OCI-LY1 (cell line): ENCODE measurements at regions not wholly inside any gene's neighbourhood (a gene's known extent, or its start where the extent isn't known, plus 50 kb on each side); places are given as distances from the start of the nearest gene placed in this dataset.

ENCODE experiments used
- H2AFZ ChIP-seq: fragments of 200-600 bp; sonication (generic), shearing (Covaris generic); 2 replicates; pipeline ENCODE4 v1.6.0; 2014; ENCODE audit warnings: antibody characterized with exemption, mild to moderate bottlenecking, low read length
- H3F3A ChIP-seq: fragments of 200-600 bp; sonication (generic), shearing (Covaris generic); 2 replicates; pipeline ENCODE4 v1.6.0; 2014; ENCODE audit warnings: mild to moderate bottlenecking, antibody characterized with exemption, low read length, moderate library complexity; ENCODE audit not compliant: insufficient read depth
- H3K27ac ChIP-seq: fragments of 200-600 bp; sonication (generic); 2 replicates; pipeline ENCODE4 v1.5.1; 2014; ENCODE audit warnings: low read length, mixed run types, mild to moderate bottlenecking, low read depth; ENCODE audit not compliant: poor library complexity, severe bottlenecking
- H3K27me3 ChIP-seq: fragments of 200-600 bp; sonication (generic); 2 replicates; pipeline ENCODE4 v1.6.0; 2014; ENCODE audit warnings: antibody characterized with exemption, mild to moderate bottlenecking, low read length, moderate library complexity; ENCODE audit not compliant: insufficient read depth
- H3K36me3 ChIP-seq: fragments of 200-600 bp; sonication (generic); 2 replicates; pipeline ENCODE4 v1.6.1; 2014; ENCODE audit warnings: mild to moderate bottlenecking, antibody characterized with exemption, low read length, moderate library complexity, mixed read lengths; ENCODE audit not compliant: insufficient read depth
- H3K4me1 ChIP-seq: fragments of 200-600 bp; sonication (generic); 2 replicates; pipeline ENCODE4 v1.5.1; 2014; ENCODE audit warnings: mild to moderate bottlenecking, low read length, moderate library complexity; ENCODE audit not compliant: insufficient read depth, severe bottlenecking
- H3K4me2 ChIP-seq: fragments of 200-600 bp; sonication (generic), shearing (Covaris generic); 2 replicates; pipeline ENCODE4 v1.6.1; 2014; ENCODE audit warnings: low read length
- H3K4me3 ChIP-seq: fragments of 200-600 bp; sonication (generic); 2 replicates; pipeline ENCODE4 v1.5.1; 2014; ENCODE audit warnings: low read length, low read depth, mild to moderate bottlenecking, mixed read lengths; ENCODE audit not compliant: poor library complexity, severe bottlenecking
- H3K79me2 ChIP-seq: fragments of 200-600 bp; shearing (Covaris generic); 2 replicates; pipeline ENCODE4 v1.6.1; 2016; ENCODE audit warnings: mixed run types, low read length, mixed read lengths; ENCODE audit not compliant: insufficient read depth
- H3K9ac ChIP-seq: fragments of 200-600 bp; sonication (generic), shearing (Covaris generic); 2 replicates; pipeline ENCODE4 v1.6.1; 2014; ENCODE audit warnings: mild to moderate bottlenecking, low read length, mixed read lengths
- H3K9me2 ChIP-seq: fragments of 200-600 bp; sonication (generic), shearing (Covaris generic); 2 replicates; pipeline ENCODE4 v1.6.1; 2014; ENCODE audit warnings: low read depth, mild to moderate bottlenecking, low read length, mixed read lengths
- H3K9me3 ChIP-seq: fragments of 200-600 bp; shearing (Covaris generic); 2 replicates; pipeline ENCODE4 v1.6.1; 2014; ENCODE audit warnings: low read length, mixed read lengths
- H4K20me1 ChIP-seq: fragments of 200-600 bp; sonication (generic), shearing (Covaris generic); 2 replicates; pipeline ENCODE4 v1.6.0; 2016; ENCODE audit warnings: mild to moderate bottlenecking, low read length; ENCODE audit not compliant: insufficient read depth
- EZH2 ChIP-seq: fragments of 200-600 bp; sonication (generic), shearing (Covaris generic); IDR thresholded peaks from 2 replicates; pipeline ENCODE4 v1.8.0; 2017; ENCODE audit warnings: borderline replicate concordance, mixed run types, mild to moderate bottlenecking, antibody characterized with exemption, low read length, moderate library complexity, mixed read lengths
- TF ChIP-seq, protein P1 (sequence below): fragments of 200-600 bp; sonication (generic), shearing (Covaris generic); IDR thresholded peaks from 2 replicates; pipeline ENCODE4 v1.5.1; 2017; ENCODE audit warnings: mild to moderate bottlenecking, antibody characterized with exemption, low read length, moderate library complexity, mixed read lengths

DNA sequence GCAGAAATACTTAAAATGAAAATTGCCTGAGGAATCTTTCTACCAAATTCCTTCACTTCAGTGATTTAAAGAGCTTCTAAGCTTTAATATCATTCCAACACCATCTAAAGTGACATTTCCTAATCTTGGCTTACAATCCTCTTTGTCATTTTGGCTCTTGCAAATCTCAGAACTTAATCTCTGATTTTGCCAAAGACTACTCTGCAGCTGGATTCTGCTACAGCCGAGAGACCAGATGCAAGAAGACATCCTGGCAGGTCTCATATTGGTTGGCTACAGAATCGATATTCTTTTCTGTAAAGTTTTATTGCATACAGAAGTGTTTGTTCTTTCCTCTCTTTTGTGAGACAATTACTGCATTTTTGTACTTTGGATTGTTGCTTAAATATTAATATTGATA lies 716.5 kb upstream of the LRATD1 start:
- Histone ChIP-seq H3K27me3 (no peaks in the 10 kb centered on the region), H3F3A (no peaks in the 10 kb centered on the region), H3K4me3 (no peak overlapping the region), H3K9me3 (no peaks in the 10 kb centered on the region), H3K27ac (no peak overlapping the region), H3K4me2 (no peak overlapping the region), H3K79me2 (no peaks in the 10 kb centered on the region), H4K20me1 (no peaks in the 10 kb centered on the region), H3K9ac (no peak overlapping the region), H3K9me2 (no peaks in the 10 kb centered on the region), H2AFZ (no peak overlapping the region), H3K36me3 (no peaks in the 10 kb centered on the region), H3K4me1 (no peaks in the 10 kb centered on the region)
- TF ChIP-seq EZH2: no peak
- TF ChIP-seq, protein P1, sequence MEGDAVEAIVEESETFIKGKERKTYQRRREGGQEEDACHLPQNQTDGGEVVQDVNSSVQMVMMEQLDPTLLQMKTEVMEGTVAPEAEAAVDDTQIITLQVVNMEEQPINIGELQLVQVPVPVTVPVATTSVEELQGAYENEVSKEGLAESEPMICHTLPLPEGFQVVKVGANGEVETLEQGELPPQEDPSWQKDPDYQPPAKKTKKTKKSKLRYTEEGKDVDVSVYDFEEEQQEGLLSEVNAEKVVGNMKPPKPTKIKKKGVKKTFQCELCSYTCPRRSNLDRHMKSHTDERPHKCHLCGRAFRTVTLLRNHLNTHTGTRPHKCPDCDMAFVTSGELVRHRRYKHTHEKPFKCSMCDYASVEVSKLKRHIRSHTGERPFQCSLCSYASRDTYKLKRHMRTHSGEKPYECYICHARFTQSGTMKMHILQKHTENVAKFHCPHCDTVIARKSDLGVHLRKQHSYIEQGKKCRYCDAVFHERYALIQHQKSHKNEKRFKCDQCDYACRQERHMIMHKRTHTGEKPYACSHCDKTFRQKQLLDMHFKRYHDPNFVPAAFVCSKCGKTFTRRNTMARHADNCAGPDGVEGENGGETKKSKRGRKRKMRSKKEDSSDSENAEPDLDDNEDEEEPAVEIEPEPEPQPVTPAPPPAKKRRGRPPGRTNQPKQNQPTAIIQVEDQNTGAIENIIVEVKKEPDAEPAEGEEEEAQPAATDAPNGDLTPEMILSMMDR: no peak

DNA sequence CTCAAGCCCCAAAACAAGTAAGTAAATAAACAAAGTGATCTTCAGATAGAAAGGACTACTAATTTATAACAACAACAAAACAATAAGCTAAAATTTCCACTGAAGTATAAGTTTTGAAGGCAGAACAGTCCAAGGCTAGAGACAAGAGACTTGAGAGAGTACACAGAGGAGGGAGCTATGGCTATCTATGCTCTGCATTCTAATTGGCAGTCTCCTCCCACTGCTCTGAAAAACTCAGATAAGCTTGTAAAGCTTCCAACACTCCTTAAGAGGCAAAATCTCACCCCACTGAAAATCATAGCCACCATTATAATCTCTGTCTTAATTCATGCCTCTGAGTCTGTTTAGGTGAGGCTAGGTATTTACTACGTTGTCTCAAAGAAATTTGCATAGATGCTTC lies 714.6 kb upstream of the LRATD1 start:
- H3K4me2 ChIP-seq: no peak overlapping the region
- H3K27me3 ChIP-seq: no peaks in the 10 kb centered on the region
- H4K20me1 ChIP-seq: no peaks in the 10 kb centered on the region
- H3K79me2 ChIP-seq: no peaks in the 10 kb centered on the region
- no peak overlapping the region for H2AFZ ChIP-seq
- H3K9me3 ChIP-seq: no peaks in the 10 kb centered on the region
- TF ChIP-seq, protein P1: no peak
- no peak for TF ChIP-seq EZH2
- H3K9me2 ChIP-seq: no peaks in the 10 kb centered on the region
- H3K9ac ChIP-seq: no peak overlapping the region
- H3K4me1 ChIP-seq: no peaks in the 10 kb centered on the region
- no peaks in the 10 kb centered on the region for H3F3A ChIP-seq
- H3K27ac ChIP-seq: no peak overlapping the region
- no peaks in the 10 kb centered on the region for H3K36me3 ChIP-seq
- no peak overlapping the region for H3K4me3 ChIP-seq

DNA sequence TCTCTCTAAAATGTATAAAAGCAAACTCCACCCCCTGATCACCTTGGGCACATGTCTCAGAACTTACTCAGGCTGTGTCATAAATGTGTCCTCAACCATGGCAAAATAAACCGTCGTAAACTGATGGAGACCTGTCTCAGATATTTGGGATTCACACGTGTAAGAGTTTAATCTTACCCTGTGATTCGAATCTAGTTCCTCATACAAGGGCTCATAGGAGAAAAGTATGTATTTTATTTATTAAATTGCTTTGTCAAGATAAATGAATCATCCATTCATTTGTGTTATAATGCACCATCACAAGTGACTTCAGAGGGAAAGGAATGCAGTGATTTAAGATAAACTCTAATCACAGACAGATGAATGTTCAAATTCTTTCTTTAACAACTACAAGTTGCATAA lies 712.5 kb upstream of the LRATD1 start:
- Histone ChIP-seq H3K27ac (no peak overlapping the region), H3K9me3 (no peaks in the 10 kb centered on the region), H3K4me3 (no peak overlapping the region), H3K36me3 (no peaks in the 10 kb centered on the region), H3K27me3 (no peaks in the 10 kb centered on the region), H3K9me2 (no peaks in the 10 kb centered on the region), H3K4me2 (no peak overlapping the region), H3K9ac (no peak overlapping the region), H3K4me1 (no peaks in the 10 kb centered on the region), H3F3A (no peaks in the 10 kb centered on the region), H2AFZ (no peak overlapping the region), H4K20me1 (no peaks in the 10 kb centered on the region), H3K79me2 (no peaks in the 10 kb centered on the region)
- TF ChIP-seq EZH2: no peak
- TF ChIP-seq, protein P1: no peak
